IMR-90 (cell line): ENCODE measurements at regions not wholly inside any gene's neighbourhood (a gene's known extent, or its start where the extent isn't known, plus 50 kb on each side); places are given as distances from the start of the nearest gene placed in this dataset.

Source experiments
- ATAC-seq: fragments of 200-7000 bp; cut with Tn5 transposase; 2 replicates; pipeline ENCODE4 v1.9.1; 2020; ENCODE audit warnings: low read depth, mild to moderate bottlenecking, moderate library complexity
- BruUV-seq: library from RNA; stranded (reverse); fragments of 400-500 nt; replicated peaks from 2 replicates; lab custom pipeline; 2021; lab: Mats Ljungman, UMichigan
- CTCF ChIA-PET: fragments of 300-600 bp; formaldehyde crosslinking; extraction: SDS; loops from one replicate; lab custom pipeline; 2021; ENCODE audit warnings: antibody characterized with exemption; lab: Yijun Ruan, JAX
- POLR2A ChIA-PET: fragments of 300-600 bp; sonication (Branson Sonifier 250); formaldehyde crosslinking; loops from one replicate; lab custom pipeline; 2022; ENCODE audit warnings: antibody characterized with exemption; ENCODE audit not compliant: unreplicated experiment; lab: Charles Lee
- DNase-seq: peaks from one replicate; pipeline ENCODE4 v3.0.0; 2013
- H2AFZ ChIP-seq: replicated peaks from 2 replicates; pipeline ENCODE3; 2013; ENCODE audit warnings: low read length, mild to moderate bottlenecking; ENCODE audit not compliant: poor library complexity
- H2AK5ac ChIP-seq: 2 replicates; pipeline ENCODE4 v1.6.1; 2013; ENCODE audit warnings: low read depth, low read length, inconsistent platforms
- H2AK9ac ChIP-seq: replicated peaks from 2 replicates; pipeline ENCODE3; 2013; ENCODE audit warnings: mild to moderate bottlenecking, low read depth, low read length, moderate library complexity; ENCODE audit not compliant: poor library complexity
- H2BK120ac ChIP-seq: 2 replicates; pipeline ENCODE4 v1.6.1; 2013; ENCODE audit warnings: low read depth, low read length, inconsistent platforms
- H2BK15ac ChIP-seq: 3 replicates; pipeline ENCODE4 v1.6.1; 2013; ENCODE audit warnings: low read depth, low read length, inconsistent platforms
- H2BK20ac ChIP-seq: 2 replicates; pipeline ENCODE4 v1.6.1; 2013; ENCODE audit warnings: low read depth, mild to moderate bottlenecking, inconsistent platforms, low read length, moderate library complexity
- H2BK5ac ChIP-seq: 2 replicates; pipeline ENCODE4 v1.6.1; 2013; ENCODE audit warnings: mild to moderate bottlenecking, low read depth, low read length, inconsistent platforms; ENCODE audit not compliant: poor library complexity, severe bottlenecking
- H3K14ac ChIP-seq: replicated peaks from 2 replicates; pipeline ENCODE4 v1.6.1; 2013; ENCODE audit warnings: low read depth, low read length, inconsistent platforms
- H3K18ac ChIP-seq: 2 replicates; pipeline ENCODE4 v1.6.1; 2013; ENCODE audit warnings: low read depth, low read length, control low read depth
- H3K23ac ChIP-seq: 2 replicates; pipeline ENCODE4 v1.6.1; 2013; ENCODE audit warnings: low read depth, low read length, inconsistent platforms
- H3K27ac ChIP-seq: 2 replicates; pipeline ENCODE4 v1.5.1; 2013; ENCODE audit warnings: mild to moderate bottlenecking, control low read depth, low read length; ENCODE audit not compliant: insufficient read depth
- H3K27me3 ChIP-seq: 2 replicates; pipeline ENCODE4 v1.6.1; 2013; ENCODE audit warnings: low read length; ENCODE audit not compliant: control insufficient read depth, insufficient read depth
- H3K36me3 ChIP-seq: 2 replicates; pipeline ENCODE4 v1.6.1; 2013; ENCODE audit warnings: low read length, mixed read lengths; ENCODE audit not compliant: control insufficient read depth, insufficient read depth
- H3K4ac ChIP-seq: 2 replicates; pipeline ENCODE4 v1.6.1; 2013; ENCODE audit warnings: low read depth, low read length, inconsistent platforms
- H3K4me1 ChIP-seq: 2 replicates; pipeline ENCODE4 v1.6.1; 2013; ENCODE audit warnings: low read length, mixed read lengths; ENCODE audit not compliant: control insufficient read depth, insufficient read depth
- H3K4me2 ChIP-seq: 2 replicates; pipeline ENCODE4 v1.6.1; 2013; ENCODE audit warnings: low read depth, mild to moderate bottlenecking, control low read depth, low read length, moderate library complexity
- H3K4me3 ChIP-seq: 2 replicates; pipeline ENCODE4 v1.5.1; 2013; ENCODE audit warnings: low read depth, mild to moderate bottlenecking, control low read depth, low read length, moderate library complexity; ENCODE audit not compliant: insufficient read depth
- H3K56ac ChIP-seq: 2 replicates; pipeline ENCODE4 v1.6.1; 2013; ENCODE audit warnings: low read length, inconsistent platforms; ENCODE audit not compliant: insufficient read depth; ENCODE audit errors: extremely low read depth
- H3K79me1 ChIP-seq, 2 experiments: 2 replicates each; pipeline ENCODE4 v1.6.1; 2013; ENCODE audit warnings: low read length in 2 of 2, inconsistent platforms in 1 of 2, low read depth in 1 of 2
- H3K9ac ChIP-seq: 2 replicates; pipeline ENCODE4 v1.6.1; 2013; ENCODE audit warnings: low read depth, low read length, control low read depth
- H3K9me1 ChIP-seq: 2 replicates; pipeline ENCODE4 v1.6.1; 2013; ENCODE audit warnings: low read length, inconsistent platforms; ENCODE audit not compliant: insufficient read depth
- H3K9me3 ChIP-seq: 2 replicates; pipeline ENCODE4 v1.6.1; 2013; ENCODE audit warnings: low read length; ENCODE audit not compliant: control insufficient read depth, insufficient read depth
- H4K20me1 ChIP-seq: 2 replicates; pipeline ENCODE4 v1.6.1; 2013; ENCODE audit warnings: low read length, inconsistent platforms; ENCODE audit not compliant: insufficient read depth
- H4K5ac ChIP-seq: 2 replicates; pipeline ENCODE4 v1.6.1; 2013; ENCODE audit warnings: mild to moderate bottlenecking, low read depth, low read length, control low read depth
- H4K8ac ChIP-seq, 2 experiments: 2 replicates each; pipeline ENCODE4 v1.6.1; 2013; ENCODE audit warnings: low read depth in 2 of 2, low read length in 2 of 2, control low read depth in 1 of 2, inconsistent platforms in 1 of 2
- H4K91ac ChIP-seq: 2 replicates; pipeline ENCODE4 v1.6.1; 2013; ENCODE audit warnings: low read depth, low read length, inconsistent platforms; ENCODE audit not compliant: insufficient read depth
- BHLHE40 ChIP-seq: fragments of 150-350 bp; IDR thresholded peaks from 2 replicates; pipeline ENCODE4 v1.6.1; 2016; ENCODE audit warnings: mild to moderate bottlenecking, low read depth, low read length
- CHD1 ChIP-seq: IDR thresholded peaks from 2 replicates; pipeline ENCODE4 v1.6.1; 2012; ENCODE audit warnings: low read depth, low read length, improper control_type of control experiment
- FOS ChIP-seq: fragments of 150-350 bp; IDR thresholded peaks from 2 replicates; pipeline ENCODE4 v1.6.1; 2016; ENCODE audit warnings: low read depth, low read length
- MAFK ChIP-seq: IDR thresholded peaks from 2 replicates; pipeline ENCODE4 v1.6.1; 2012; ENCODE audit warnings: low read depth, low read length, improper control_type of control experiment
- MXI1 ChIP-seq: IDR thresholded peaks from 2 replicates; pipeline ENCODE4 v1.6.1; 2012; ENCODE audit warnings: low read depth, mild to moderate bottlenecking, low read length, moderate library complexity, borderline replicate concordance
- POLR2A ChIP-seq: IDR thresholded peaks from 2 replicates; pipeline ENCODE4 v1.6.1; 2012; ENCODE audit warnings: mild to moderate bottlenecking, low read depth, low read length
- RAD21 ChIP-seq: IDR thresholded peaks from 2 replicates; pipeline ENCODE4 v1.6.1; 2012; ENCODE audit warnings: low read length, improper control_type of control experiment
- RCOR1 ChIP-seq: IDR thresholded peaks from 2 replicates; pipeline ENCODE4 v1.6.1; 2012; ENCODE audit warnings: mild to moderate bottlenecking, low read length, improper control_type of control experiment; ENCODE audit not compliant: insufficient replicate concordance
- RFX5 ChIP-seq: IDR thresholded peaks from 2 replicates; pipeline ENCODE4 v1.8.0; 2012; ENCODE audit warnings: low read depth, mild to moderate bottlenecking, low read length, moderate library complexity
- dilution Hi-C: fragments of 300-500 bp; cut with HindIII; formaldehyde crosslinking; loops from one replicate; pipeline ENCODE4 v1.14.3; 2018; ENCODE audit warnings: low sequenced_read_pairs; ENCODE audit not compliant: unreplicated experiment
- in situ Hi-C: fragments of 300-500 bp; cut with MboI; formaldehyde crosslinking; loops from 3 replicates; pipeline ENCODE4 v1.14.3; 2019; ENCODE audit warnings: low sequenced_read_pairs, inconsistent platforms, mixed read lengths
- intact Hi-C: fragments of 100-400 bp; cut with micrococcal nuclease; formaldehyde crosslinking; loops from 2 replicates; pipeline ENCODE4 v1.10.0; 2022
- TF ChIP-seq, protein P1 (sequence below): fragments of 150-350 bp; IDR thresholded peaks from 2 replicates; pipeline ENCODE4 v1.6.1; 2016; ENCODE audit warnings: low read depth, mild to moderate bottlenecking, low read length, moderate library complexity, borderline replicate concordance
- TF ChIP-seq, protein P2 (sequence below): conservative IDR thresholded peaks from 2 replicates; pipeline ENCODE4 v1.5.1; 2012; ENCODE audit warnings: mild to moderate bottlenecking, low read depth, low read length, improper control_type of control experiment
- TF ChIP-seq, protein P3 (sequence below): fragments of 150-350 bp; IDR thresholded peaks from 2 replicates; pipeline ENCODE4 v1.6.1; 2017; ENCODE audit warnings: mild to moderate bottlenecking, antibody characterized with exemption, low read length, low read depth

DNA sequence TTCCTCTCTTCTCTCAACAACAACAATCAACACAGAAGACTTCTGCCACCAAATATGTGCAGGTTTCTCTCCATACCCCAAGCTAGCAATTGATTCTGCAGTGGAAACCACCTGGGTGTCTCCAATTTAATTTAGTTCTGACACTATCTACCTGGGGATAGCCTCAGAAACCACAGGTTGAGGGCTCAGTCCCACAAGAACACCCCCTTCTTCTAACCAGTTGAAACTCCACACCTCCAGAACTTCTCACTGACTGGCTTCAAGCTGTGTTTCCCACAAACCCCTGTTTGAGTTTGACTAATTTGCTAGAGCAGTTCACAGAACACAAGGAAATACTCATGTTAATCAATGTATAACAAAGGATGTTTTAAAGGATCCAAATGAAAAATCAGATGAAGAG lies 52.5 kb upstream of the SPTLC3 start:
- H4K20me1 ChIP-seq, result no peaks in the 10 kb centered on the region
- no peak overlapping the region for H3K23ac ChIP-seq
- no peak overlapping the region for H3K18ac ChIP-seq
- H4K5ac ChIP-seq, result no peak overlapping the region
- POLR2A ChIA-PET, result no interaction called here
- H4K91ac ChIP-seq, result no peak overlapping the region
- no peak overlapping the region for H4K8ac ChIP-seq
- H3K27me3 ChIP-seq, result no peaks in the 10 kb centered on the region
- no peaks in the 10 kb centered on the region for H3K4me1 ChIP-seq
- no peak for TF ChIP-seq BHLHE40
- no peak for TF ChIP-seq RCOR1
- TF ChIP-seq MXI1, result no peak
- no peak for TF ChIP-seq FOS
- TF ChIP-seq CHD1, result no peak
- no peak for TF ChIP-seq POLR2A
- TF ChIP-seq, protein P1, sequence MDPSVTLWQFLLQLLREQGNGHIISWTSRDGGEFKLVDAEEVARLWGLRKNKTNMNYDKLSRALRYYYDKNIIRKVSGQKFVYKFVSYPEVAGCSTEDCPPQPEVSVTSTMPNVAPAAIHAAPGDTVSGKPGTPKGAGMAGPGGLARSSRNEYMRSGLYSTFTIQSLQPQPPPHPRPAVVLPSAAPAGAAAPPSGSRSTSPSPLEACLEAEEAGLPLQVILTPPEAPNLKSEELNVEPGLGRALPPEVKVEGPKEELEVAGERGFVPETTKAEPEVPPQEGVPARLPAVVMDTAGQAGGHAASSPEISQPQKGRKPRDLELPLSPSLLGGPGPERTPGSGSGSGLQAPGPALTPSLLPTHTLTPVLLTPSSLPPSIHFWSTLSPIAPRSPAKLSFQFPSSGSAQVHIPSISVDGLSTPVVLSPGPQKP, result no peak
- TF ChIP-seq, protein P2, sequence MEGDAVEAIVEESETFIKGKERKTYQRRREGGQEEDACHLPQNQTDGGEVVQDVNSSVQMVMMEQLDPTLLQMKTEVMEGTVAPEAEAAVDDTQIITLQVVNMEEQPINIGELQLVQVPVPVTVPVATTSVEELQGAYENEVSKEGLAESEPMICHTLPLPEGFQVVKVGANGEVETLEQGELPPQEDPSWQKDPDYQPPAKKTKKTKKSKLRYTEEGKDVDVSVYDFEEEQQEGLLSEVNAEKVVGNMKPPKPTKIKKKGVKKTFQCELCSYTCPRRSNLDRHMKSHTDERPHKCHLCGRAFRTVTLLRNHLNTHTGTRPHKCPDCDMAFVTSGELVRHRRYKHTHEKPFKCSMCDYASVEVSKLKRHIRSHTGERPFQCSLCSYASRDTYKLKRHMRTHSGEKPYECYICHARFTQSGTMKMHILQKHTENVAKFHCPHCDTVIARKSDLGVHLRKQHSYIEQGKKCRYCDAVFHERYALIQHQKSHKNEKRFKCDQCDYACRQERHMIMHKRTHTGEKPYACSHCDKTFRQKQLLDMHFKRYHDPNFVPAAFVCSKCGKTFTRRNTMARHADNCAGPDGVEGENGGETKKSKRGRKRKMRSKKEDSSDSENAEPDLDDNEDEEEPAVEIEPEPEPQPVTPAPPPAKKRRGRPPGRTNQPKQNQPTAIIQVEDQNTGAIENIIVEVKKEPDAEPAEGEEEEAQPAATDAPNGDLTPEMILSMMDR, result no peak
- TF ChIP-seq, protein P3, sequence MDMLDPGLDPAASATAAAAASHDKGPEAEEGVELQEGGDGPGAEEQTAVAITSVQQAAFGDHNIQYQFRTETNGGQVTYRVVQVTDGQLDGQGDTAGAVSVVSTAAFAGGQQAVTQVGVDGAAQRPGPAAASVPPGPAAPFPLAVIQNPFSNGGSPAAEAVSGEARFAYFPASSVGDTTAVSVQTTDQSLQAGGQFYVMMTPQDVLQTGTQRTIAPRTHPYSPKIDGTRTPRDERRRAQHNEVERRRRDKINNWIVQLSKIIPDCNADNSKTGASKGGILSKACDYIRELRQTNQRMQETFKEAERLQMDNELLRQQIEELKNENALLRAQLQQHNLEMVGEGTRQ, result no peak
- no peak for TF ChIP-seq MAFK
- no peak for TF ChIP-seq RFX5
- TF ChIP-seq RAD21, result no peak
- no peak overlapping the region for H2BK5ac ChIP-seq
- no peaks in the 10 kb centered on the region for H3K36me3 ChIP-seq
- no peak overlapping the region for H2BK15ac ChIP-seq
- H3K4me2 ChIP-seq, result no peak overlapping the region
- H3K9ac ChIP-seq, result no peak overlapping the region
- no peak overlapping the region for H3K4ac ChIP-seq
- DNase-seq (no peak), ATAC-seq (no peak)
- H2AFZ ChIP-seq, result no peak overlapping the region
- no peak overlapping the region for H2AK9ac ChIP-seq
- H3K79me1 ChIP-seq, result no peaks in the 10 kb centered on the region
- H2AK5ac ChIP-seq, result no peak overlapping the region
- no peak overlapping the region for H2BK20ac ChIP-seq
- BruUV-seq, result no TSS peak
- no peak overlapping the region for H3K14ac ChIP-seq
- no peaks in the 10 kb centered on the region for H3K9me1 ChIP-seq
- in situ Hi-C loops (no loop called here), dilution Hi-C loops (no loop called here), intact Hi-C loops (no loop called here)
- no peaks in the 10 kb centered on the region for H3K9me3 ChIP-seq
- no peak overlapping the region for H3K4me3 ChIP-seq
- H3K27ac ChIP-seq, result no peak overlapping the region
- CTCF ChIA-PET, result no interaction called here
- H2BK120ac ChIP-seq, result no peak overlapping the region
- no peak overlapping the region for H3K56ac ChIP-seq
